Suprapubic skin (tissue), 4 donors: ENCODE measurements at regions not wholly inside any gene's neighbourhood (a gene's known extent, or its start where the extent isn't known, plus 50 kb on each side); places are given as distances from the start of the nearest gene placed in this dataset.
"Not testable (repeated sequence)": the region's sequence is repeated elsewhere in the genome, so short reads cannot be mapped to it uniquely, and the experiment has no call there.

Source experiments
- CTCF ChIP-seq, 2 donors: fragments of 200-600 bp in 1 of 2; fragments of 450-650 bp in 1 of 2; sonication (generic) in 1 of 2; IDR thresholded peaks; one replicate each; pipeline ENCODE4 v1.5.1; 2016 to 2019; ENCODE audit warnings: antibody characterized with exemption in 2 of 2, mild to moderate bottlenecking in 1 of 2, moderate library complexity in 1 of 2
- POLR2A ChIP-seq, 2 donors: fragments of 450-650 bp; IDR thresholded peaks; one replicate each; pipeline ENCODE4 v1.6.1; 2017; ENCODE audit warnings: antibody characterized with exemption in 2 of 2, mild to moderate bottlenecking in 2 of 2, moderate library complexity in 2 of 2
- POLR2AphosphoS5 ChIP-seq, 3 donors: sonication (generic); formaldehyde crosslinking; IDR thresholded peaks; one replicate each; pipeline ENCODE4 v1.6.1; 2017; ENCODE audit warnings: antibody characterized with exemption in 3 of 3

GRCh38 chr2:155879900-155880299 lies 452.6 kb downstream of the NR4A2 start:
- TF ChIP-seq CTCF, POLR2A, POLR2AphosphoS5 (IDR thresholded peaks at IDR 0.05): not testable (repeated sequence)
